Choroid plexus epithelial cell (primary cell): ENCODE measurements at regions not wholly inside any gene's neighbourhood (a gene's known extent, or its start where the extent isn't known, plus 50 kb on each side); places are given as distances from the start of the nearest gene placed in this dataset.

Experiments
- DNase-seq: peaks from one replicate; pipeline ENCODE4 v3.0.0-alpha.2; 2010; ENCODE audit warnings: low read depth
- H3K4me3 ChIP-seq: 2 replicates; pipeline ENCODE4 v1.5.1; 2011; ENCODE audit warnings: low read depth, mild to moderate bottlenecking, control low read depth, low read length, moderate library complexity
- TF ChIP-seq, protein P1 (sequence below): conservative IDR thresholded peaks from 2 replicates; pipeline ENCODE4 v1.5.1; 2011; ENCODE audit warnings: low read depth, mild to moderate bottlenecking, control low read depth, inconsistent platforms, low read length, moderate library complexity

DNA sequence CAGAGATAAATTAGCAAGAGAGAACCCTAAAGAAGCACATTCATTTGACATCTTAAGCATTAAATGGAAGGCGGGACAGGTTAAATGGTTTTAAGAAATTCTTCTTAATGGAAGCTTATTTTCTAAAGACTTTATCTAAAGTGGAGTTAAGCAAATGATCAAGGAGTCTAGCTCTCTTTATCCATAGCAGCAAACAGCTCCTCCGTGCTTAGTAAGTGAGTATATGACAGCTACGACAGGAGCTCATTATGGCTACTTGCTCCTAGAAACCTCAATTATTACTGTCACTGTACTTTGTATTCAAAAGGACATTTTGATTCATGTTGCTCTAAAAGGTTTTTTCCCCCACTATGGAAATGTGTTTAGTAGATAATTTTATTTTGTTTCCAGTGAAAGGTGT is 444.9 kb downstream of the TMX3 start:
- no peak for DNase-seq
- TF ChIP-seq, protein P1, sequence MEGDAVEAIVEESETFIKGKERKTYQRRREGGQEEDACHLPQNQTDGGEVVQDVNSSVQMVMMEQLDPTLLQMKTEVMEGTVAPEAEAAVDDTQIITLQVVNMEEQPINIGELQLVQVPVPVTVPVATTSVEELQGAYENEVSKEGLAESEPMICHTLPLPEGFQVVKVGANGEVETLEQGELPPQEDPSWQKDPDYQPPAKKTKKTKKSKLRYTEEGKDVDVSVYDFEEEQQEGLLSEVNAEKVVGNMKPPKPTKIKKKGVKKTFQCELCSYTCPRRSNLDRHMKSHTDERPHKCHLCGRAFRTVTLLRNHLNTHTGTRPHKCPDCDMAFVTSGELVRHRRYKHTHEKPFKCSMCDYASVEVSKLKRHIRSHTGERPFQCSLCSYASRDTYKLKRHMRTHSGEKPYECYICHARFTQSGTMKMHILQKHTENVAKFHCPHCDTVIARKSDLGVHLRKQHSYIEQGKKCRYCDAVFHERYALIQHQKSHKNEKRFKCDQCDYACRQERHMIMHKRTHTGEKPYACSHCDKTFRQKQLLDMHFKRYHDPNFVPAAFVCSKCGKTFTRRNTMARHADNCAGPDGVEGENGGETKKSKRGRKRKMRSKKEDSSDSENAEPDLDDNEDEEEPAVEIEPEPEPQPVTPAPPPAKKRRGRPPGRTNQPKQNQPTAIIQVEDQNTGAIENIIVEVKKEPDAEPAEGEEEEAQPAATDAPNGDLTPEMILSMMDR: no peak
- H3K4me3 ChIP-seq: no peak overlapping the region

DNA sequence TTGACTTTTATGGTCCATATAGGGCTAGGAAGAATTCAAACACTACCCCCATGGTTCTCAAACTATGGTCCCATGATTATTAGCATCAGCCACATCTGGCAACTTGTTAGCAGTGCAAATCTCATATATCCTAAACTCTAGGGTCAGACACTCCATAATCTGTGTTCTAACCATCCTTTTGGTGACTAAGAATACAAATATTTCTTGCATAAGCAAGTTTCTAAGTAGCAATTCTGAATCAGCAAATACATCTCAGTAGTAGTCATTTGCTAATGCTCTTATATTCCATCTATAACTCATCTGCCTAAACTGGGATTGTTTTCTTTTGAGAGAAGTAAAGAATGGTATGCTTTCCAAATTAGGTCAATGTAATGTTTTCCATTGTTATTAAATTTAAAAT is 447.3 kb downstream of the TMX3 start:
- peak; percentile 84 for DNase-seq
- no peak overlapping the region for H3K4me3 ChIP-seq
- TF ChIP-seq, protein P1: no peak

DNA sequence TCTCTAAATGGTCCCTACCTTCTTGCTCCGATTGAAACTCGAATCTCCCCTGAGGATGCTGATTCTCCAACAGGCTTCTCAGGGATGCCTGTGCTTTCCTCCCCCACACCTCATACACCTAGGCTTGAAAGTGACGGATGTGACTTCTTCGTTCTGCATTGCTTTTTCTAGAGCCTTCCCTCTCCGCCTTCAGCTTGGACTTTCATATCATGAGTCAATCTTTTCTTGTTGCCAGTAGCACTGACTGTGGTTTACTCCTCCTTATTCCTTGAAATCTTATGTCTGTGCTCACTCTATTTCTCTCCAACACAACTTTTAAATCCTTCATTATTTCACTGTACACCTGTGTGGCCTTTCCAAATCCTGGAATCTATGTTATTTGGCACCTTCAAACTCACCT is 451.4 kb downstream of the TMX3 start:
- TF ChIP-seq, protein P1: no peak
- DNase-seq: peak; percentile 46
- no peak overlapping the region for H3K4me3 ChIP-seq

DNA sequence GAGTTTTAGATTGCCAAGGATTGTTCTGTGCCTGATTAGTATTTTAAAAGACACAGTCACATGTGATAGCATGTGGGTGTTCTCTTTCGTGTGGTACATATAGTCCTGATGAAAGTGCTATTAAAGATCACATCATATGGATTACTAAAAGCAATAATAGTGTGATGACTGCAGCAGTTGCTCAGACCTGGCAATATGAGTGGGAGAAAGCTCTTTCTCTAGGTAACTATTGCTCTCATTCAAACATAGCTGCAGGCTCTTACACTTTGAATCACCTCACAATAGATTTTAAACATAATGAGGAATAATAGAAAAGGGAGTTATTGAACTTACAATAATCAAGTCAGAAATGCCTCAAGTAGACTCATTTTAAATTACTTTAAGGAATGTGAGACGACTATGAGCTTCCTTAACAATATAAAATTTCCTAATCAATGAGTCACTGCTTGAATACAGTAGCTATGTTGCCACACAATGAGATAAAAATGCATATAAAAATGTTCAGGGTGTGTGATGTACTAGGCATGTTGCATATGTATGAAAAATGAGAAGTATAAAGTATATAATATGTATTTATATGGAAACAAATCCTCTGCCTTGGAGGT is 452.1 kb downstream of the TMX3 start:
- TF ChIP-seq, protein P1: no peak
- no peak overlapping the region for H3K4me3 ChIP-seq
- DNase-seq: peak; percentile 80

DNA sequence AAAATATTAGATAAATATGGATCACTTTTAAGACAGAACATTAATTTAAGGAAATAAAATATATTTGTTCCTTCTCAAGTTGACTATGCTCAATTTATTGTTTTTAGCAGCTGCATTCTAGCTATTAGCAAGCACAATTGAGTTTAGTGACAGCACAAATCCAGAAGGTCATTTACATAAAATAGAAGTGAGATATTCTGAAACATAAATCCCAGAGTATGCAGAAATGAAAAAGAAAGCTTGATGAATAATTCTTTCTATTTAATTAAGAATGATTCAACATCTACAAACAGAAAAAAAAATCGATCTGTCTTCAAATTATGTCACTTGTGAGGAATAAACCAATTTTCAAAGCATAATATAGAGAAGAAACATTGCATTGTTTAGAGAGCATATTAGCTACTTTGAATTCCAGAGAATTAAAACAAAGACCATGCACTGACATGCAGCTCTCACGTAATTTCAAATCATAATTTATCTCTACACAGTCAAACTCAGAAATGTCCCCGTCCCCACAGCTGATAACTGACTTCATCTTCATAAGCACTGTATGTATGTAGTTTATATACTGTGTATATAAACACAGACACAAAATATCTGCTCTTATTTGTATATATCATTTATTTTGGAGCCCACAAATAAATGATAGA is 458.4 kb downstream of the TMX3 start:
- TF ChIP-seq, protein P1: no peak
- no peak for DNase-seq

DNA sequence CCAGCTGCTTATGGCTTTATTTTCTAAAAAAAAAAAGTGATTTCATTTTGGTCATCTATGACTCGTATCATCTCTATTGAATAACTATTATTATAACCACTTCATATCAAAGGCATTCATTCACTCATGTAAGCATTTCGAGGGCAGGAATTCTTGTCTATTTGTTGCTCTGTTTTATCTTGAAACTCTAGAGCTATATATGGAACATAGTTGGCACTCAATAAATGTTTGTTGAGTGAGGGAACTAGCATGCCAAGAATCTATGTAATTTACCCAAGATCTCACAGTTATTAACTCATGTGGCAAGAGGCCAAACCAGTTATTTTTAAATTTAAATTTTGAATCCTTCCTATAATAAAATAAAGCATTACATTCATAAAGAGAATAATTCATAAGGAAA is 470.1 kb downstream of the TMX3 start:
- peak; percentile 64 for DNase-seq
- H3K4me3 ChIP-seq: no peak overlapping the region
- TF ChIP-seq, protein P1: no peak

More for the DNA sequence above, 458.4 kb downstream of the TMX3 start:
- H3K4me3 ChIP-seq: no peak overlapping the region

DNA sequence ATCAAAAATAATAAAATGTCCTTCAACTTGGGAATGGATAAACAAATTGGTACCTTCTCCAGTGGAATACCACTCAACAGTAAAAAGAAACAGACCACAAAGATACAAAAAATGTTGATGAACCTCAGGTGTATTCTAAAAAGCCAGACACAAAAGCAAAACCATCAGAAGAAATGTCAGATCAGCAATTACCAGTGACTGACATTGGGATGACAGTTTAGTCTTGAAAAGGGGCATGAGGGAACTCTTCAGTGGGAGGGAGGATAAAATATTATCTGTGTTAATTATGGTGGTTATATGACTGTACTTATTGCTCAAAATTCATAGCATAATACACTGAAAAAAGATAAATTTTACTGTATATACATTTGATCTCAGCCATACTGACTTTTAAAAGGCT is 473.0 kb downstream of the TMX3 start:
- DNase-seq: no peak
- TF ChIP-seq, protein P1: no peak
- no peak overlapping the region for H3K4me3 ChIP-seq
